ENCODE measurements at regions not wholly inside any gene's neighbourhood (a gene's known extent, or its start where the extent isn't known, plus 50 kb on each side); places are given as distances from the start of the nearest gene placed in this dataset.

DNA sequence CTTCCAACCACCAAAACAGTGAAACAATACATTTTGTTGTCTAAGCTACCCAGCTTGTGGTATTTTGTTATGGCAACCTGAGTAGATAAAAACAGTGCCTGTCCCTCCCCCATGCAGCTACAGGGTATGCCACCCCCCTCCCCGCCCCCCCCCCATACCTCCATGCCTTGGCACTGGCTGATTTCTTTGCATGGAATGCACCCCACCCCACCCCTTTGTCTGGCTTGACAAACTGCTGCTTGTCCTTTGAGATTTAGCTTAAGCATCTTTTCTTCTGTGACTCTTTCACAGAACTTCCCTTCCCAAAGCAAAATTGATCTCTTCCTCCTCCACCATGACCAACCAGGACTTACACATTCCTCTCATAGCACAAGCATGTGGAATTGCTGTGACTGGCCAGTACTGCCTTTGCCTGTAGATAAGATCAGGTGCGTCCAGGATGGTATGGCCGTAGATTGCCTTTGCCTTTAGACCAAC lies 64.6 kb upstream of the ADGRF1 start:
- no peak for DNase-seq (ENCODE audit: unreplicated experiment)
- CTCF ChIA-PET, result interaction anchor here (0.5 to 1.2 kb wide), 3 partner anchors 37 to 115 kb away, joined by 4 to 5 read pairs (median 4); no protein-coding TSS in a partner anchor
- peaks cover 15% of the 10 kb centered on the region for H3K4me1 Mint-ChIP-seq (ENCODE audit: insufficient read depth, unreplicated experiment)
- no peaks in the 10 kb centered on the region for H3K9me3 Mint-ChIP-seq (ENCODE audit: unreplicated experiment)
- TF ChIP-seq, protein P1, sequence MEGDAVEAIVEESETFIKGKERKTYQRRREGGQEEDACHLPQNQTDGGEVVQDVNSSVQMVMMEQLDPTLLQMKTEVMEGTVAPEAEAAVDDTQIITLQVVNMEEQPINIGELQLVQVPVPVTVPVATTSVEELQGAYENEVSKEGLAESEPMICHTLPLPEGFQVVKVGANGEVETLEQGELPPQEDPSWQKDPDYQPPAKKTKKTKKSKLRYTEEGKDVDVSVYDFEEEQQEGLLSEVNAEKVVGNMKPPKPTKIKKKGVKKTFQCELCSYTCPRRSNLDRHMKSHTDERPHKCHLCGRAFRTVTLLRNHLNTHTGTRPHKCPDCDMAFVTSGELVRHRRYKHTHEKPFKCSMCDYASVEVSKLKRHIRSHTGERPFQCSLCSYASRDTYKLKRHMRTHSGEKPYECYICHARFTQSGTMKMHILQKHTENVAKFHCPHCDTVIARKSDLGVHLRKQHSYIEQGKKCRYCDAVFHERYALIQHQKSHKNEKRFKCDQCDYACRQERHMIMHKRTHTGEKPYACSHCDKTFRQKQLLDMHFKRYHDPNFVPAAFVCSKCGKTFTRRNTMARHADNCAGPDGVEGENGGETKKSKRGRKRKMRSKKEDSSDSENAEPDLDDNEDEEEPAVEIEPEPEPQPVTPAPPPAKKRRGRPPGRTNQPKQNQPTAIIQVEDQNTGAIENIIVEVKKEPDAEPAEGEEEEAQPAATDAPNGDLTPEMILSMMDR (IDR thresholded peaks at IDR 0.05; ENCODE audit: unreplicated experiment), result no peak
- H3K27me3 Mint-ChIP-seq (ENCODE audit: insufficient read depth, unreplicated experiment), result no peaks in the 10 kb centered on the region
- no peak overlapping the region for H3K27ac Mint-ChIP-seq (ENCODE audit: low read depth, unreplicated experiment)
- intact Hi-C loops (cut with micrococcal nuclease), result no loop called here
- H3K4me3 Mint-ChIP-seq (ENCODE audit: unreplicated experiment), result no peak overlapping the region
- POLR2A ChIA-PET, result no interaction called here
- no peaks in the 10 kb centered on the region for H3K36me3 Mint-ChIP-seq (ENCODE audit: insufficient read depth, unreplicated experiment)
- no TSS peak for BruUV-seq (replicated peaks)

DNA sequence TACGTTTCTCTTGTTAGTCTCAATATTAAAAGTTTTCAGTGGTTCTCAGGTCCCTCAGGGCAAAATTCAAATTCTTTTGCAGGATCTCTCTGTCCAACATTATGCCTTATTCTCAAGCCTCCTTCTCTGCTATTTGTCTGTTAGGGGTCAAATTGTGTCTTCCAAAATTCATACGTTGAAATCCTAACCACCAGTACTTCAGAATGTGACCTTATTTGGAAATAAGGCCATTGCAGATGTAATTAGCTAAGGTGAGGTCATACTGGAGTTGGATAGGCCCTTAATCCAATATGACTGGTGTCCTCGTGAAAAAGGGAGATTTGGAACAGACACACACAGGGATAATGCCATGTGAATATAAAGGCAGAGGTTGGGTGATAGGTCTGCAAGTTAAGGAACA lies 64.1 kb upstream of the ADGRF1 start:
- DNase-seq (ENCODE audit: unreplicated experiment), result no peak
- ChIA-PET POLR2A (interaction anchor here (2.9 kb wide), 1 partner anchor 62 kb away, joined by 17 read pairs; no protein-coding TSS in a partner anchor), CTCF (interaction anchor here (0.5 to 1.6 kb wide), 8 partner anchors 9 to 1324 kb away, joined by 3 to 5 read pairs (median 4); no protein-coding TSS in a partner anchor)
- TF ChIP-seq, protein P1 (IDR thresholded peaks at IDR 0.05; ENCODE audit: unreplicated experiment), result no peak
- intact Hi-C loops (cut with micrococcal nuclease), result no loop called here
- Mint-ChIP-seq H3K4me1 (ENCODE audit: insufficient read depth, unreplicated experiment) (peaks cover 11% of the 10 kb centered on the region), H3K27ac (ENCODE audit: low read depth, unreplicated experiment) (no peak overlapping the region), H3K27me3 (ENCODE audit: insufficient read depth, unreplicated experiment) (no peaks in the 10 kb centered on the region), H3K4me3 (ENCODE audit: unreplicated experiment) (no peak overlapping the region), H3K36me3 (ENCODE audit: insufficient read depth, unreplicated experiment) (no peaks in the 10 kb centered on the region), H3K9me3 (ENCODE audit: unreplicated experiment) (no peaks in the 10 kb centered on the region)
- BruUV-seq (replicated peaks), result no TSS peak

DNA sequence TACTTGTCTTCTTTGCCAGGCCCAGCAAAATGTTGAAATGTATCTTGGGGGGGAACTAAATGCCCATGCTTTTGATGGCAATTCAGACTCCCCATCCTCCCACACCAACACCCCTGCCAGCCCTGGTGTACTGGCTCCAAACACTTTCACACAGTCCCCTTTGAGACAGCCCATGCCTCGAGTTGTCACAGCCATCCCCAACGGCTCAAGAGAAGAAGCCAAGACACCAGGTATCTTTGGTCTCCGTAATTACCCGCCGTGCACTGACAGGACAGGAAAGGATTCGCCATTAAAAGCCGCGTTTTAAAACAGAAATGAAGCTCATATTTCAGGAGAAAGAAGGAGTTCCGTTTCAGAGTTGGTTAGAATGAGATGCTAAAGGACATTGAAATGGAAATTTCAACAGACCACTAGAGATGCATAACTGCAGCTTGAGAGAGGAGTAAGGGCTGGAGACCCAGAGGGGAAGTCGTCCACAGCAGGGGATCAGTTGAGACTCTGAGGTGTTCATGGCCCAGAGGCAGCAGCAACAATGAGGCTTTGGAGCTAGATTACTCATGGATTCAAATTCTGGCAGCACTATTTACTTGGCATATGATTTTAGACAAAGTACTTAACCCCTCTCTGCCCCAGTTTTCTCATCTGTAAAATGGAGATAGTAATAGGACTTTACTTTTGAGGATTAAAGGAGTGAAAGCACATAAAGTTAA lies 63.5 kb upstream of the ADGRF1 start:
- ChIA-PET POLR2A (interaction anchor here (1.9 to 2.9 kb wide), 2 partner anchors 63 to 137 kb away, joined by 7 to 17 read pairs; no protein-coding TSS in a partner anchor), CTCF (interaction anchor here (0.5 to 1.6 kb wide), 9 partner anchors 8 to 1604 kb away, joined by 3 to 5 read pairs (median 4); no protein-coding TSS in a partner anchor)
- BruUV-seq (replicated peaks), result no TSS peak
- Mint-ChIP-seq H3K27ac (ENCODE audit: low read depth, unreplicated experiment) (no peak overlapping the region), H3K4me1 (ENCODE audit: insufficient read depth, unreplicated experiment) (peaks cover 11% of the 10 kb centered on the region), H3K27me3 (ENCODE audit: insufficient read depth, unreplicated experiment) (no peaks in the 10 kb centered on the region), H3K36me3 (ENCODE audit: insufficient read depth, unreplicated experiment) (no peaks in the 10 kb centered on the region), H3K9me3 (ENCODE audit: unreplicated experiment) (no peaks in the 10 kb centered on the region), H3K4me3 (ENCODE audit: unreplicated experiment) (no peak overlapping the region)
- TF ChIP-seq, protein P1 (IDR thresholded peaks at IDR 0.05; ENCODE audit: unreplicated experiment), result no peak
- intact Hi-C loops (cut with micrococcal nuclease), result no loop called here
- no peak for DNase-seq (ENCODE audit: unreplicated experiment)

DNA sequence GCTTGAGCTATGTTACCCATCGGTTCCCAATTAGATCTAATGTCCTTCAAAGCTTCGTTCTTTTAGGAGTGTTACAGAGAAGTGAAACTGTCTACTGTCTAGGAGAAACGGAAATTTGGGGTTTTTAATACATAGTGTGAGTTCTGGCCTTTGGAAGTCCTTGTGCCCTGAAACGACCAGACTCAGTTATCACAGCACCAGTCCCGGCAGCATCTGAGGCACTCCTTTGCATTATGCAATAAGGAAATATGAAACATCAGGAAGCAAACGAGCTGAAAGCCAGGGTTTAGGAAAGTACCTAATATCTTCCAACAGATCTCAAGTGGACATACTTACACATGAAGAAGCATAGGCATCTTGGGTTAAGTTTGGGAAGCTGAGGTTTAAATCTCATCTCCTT lies 61.8 kb upstream of the ADGRF1 start:
- H3K27ac Mint-ChIP-seq (ENCODE audit: low read depth, unreplicated experiment), result no peak overlapping the region
- TF ChIP-seq, protein P1 (IDR thresholded peaks at IDR 0.05; ENCODE audit: unreplicated experiment), result no peak
- intact Hi-C loops (cut with micrococcal nuclease), result no loop called here
- ChIA-PET POLR2A (interaction anchor here (0.5 to 2.9 kb wide), 8 partner anchors 32 to 206 kb away, joined by 3 to 17 read pairs (median 4); partner anchors contain the start of gene TNFRSF21), CTCF (interaction anchor here (0.8 to 1.6 kb wide), 4 partner anchors 99 to 206 kb away, joined by 3 to 4 read pairs (median 3); no protein-coding TSS in a partner anchor)
- DNase-seq (ENCODE audit: unreplicated experiment), result peak; percentile 72
- H3K4me1 Mint-ChIP-seq (ENCODE audit: insufficient read depth, unreplicated experiment), result peaks cover 14% of the 10 kb centered on the region
- BruUV-seq (replicated peaks), result no TSS peak
- no peaks in the 10 kb centered on the region for H3K9me3 Mint-ChIP-seq (ENCODE audit: unreplicated experiment)
- no peak overlapping the region for H3K4me3 Mint-ChIP-seq (ENCODE audit: unreplicated experiment)
- H3K27me3 Mint-ChIP-seq (ENCODE audit: insufficient read depth, unreplicated experiment), result no peaks in the 10 kb centered on the region
- no peaks in the 10 kb centered on the region for H3K36me3 Mint-ChIP-seq (ENCODE audit: insufficient read depth, unreplicated experiment)
